ENCODE measurements at regions not wholly inside any gene's neighbourhood (a gene's known extent, or its start where the extent isn't known, plus 50 kb on each side); places are given as distances from the start of the nearest gene placed in this dataset.

DNA sequence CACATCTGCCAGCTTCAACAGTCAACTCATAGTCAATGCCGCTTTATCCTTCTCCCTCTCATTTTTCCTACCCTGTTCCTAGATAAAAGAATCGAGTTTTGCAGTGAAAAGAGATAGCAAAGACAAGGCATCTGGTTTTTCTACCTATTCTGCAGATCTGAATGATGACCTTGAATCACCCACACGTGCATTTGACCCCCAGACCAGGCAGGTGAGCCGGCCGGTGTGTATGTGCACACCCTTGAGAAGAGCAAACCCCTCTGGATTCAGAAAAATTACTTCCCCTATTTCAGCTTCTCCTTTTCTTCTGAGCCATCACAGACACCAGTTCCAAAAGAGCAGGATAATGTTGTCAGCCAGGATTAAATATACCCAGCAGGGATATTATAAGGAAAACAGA lies 115.6 kb upstream of the ST6GAL2 start:
- H3K4me1 ChIP-seq = no peaks in the 10 kb centered on the region
- no peak overlapping the region for H3K4me3 ChIP-seq (ENCODE audit: low read depth, low read length)
- Mint-ChIP-seq H3K27me3 (ENCODE audit: insufficient read depth, unreplicated experiment) (peaks cover 26% of the 10 kb centered on the region), H3K9me3 (ENCODE audit: unreplicated experiment) (no peaks in the 10 kb centered on the region), H3K4me3 (ENCODE audit: unreplicated experiment) (no peak overlapping the region), H3K27ac (ENCODE audit: unreplicated experiment) (no peak overlapping the region), H3K4me1 (ENCODE audit: low read depth, unreplicated experiment) (no peaks in the 10 kb centered on the region), H3K36me3 (ENCODE audit: insufficient read depth, unreplicated experiment) (no peaks in the 10 kb centered on the region)
- no peaks in the 10 kb centered on the region for H3K36me3 ChIP-seq (ENCODE audit: control insufficient read depth, insufficient read depth, low read length)
- no peak for TF ChIP-seq CTCF (IDR thresholded peaks at IDR 0.05; ENCODE audit: insufficient read depth in 1 of 2, low read depth in 1 of 2, low read length in 1 of 2, severe bottlenecking in 1 of 2, unreplicated experiment in 1 of 2)
- H3K27me3 ChIP-seq (replicated peaks; ENCODE audit: control insufficient read depth, insufficient read depth, low read length) = no peaks in the 10 kb centered on the region
- H3K9me3 ChIP-seq = no peaks in the 10 kb centered on the region
- no peak for DNase-seq
- ChIA-PET POLR2A (no interaction called here), CTCF (no interaction called here)
- intact Hi-C loops (cut with micrococcal nuclease; ENCODE audit: unreplicated experiment) = no loop called here
- no TSS peak for BruUV-seq (replicated peaks)

DNA sequence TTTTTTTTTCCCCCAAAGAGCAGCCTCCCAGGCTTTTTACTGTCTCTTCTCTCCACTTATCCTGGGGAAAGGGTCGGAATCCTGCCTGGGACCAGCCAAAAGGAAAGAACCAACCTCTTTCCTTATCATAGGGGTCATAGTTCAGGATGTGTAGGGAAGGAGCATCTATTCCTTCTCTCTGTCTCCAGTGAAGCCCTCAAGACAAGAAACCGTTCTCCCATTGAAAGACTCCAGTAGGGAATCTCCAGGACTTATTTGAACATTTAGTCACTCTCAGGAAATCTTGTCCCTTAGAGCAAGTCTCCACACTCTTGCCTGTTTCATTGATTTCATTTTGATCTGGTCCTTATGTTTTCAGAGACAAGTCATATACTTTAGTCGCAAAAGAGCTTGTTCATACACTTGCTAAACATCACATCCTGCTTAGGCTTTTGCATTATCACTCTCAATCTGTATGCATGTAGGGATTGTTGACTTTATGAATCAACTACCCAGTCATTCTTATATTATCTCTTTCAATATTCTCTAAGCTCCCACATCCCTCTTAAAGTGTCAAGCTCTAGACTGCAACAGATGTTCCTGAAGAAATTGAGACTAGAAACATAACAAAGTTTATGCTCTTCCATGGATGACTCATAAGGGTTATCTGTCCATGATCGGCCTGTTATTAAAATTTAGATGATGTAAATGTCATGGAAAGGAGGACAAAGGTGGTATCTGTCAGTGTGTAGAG lies 116.2 kb upstream of the ST6GAL2 start:
- H3K27me3 Mint-ChIP-seq (ENCODE audit: insufficient read depth, unreplicated experiment) = peaks cover 25% of the 10 kb centered on the region
- ChIA-PET CTCF (no interaction called here), POLR2A (no interaction called here)
- no peak overlapping the region for H3K4me3 ChIP-seq (ENCODE audit: low read depth, low read length)
- no peaks in the 10 kb centered on the region for H3K4me1 ChIP-seq
- intact Hi-C loops (cut with micrococcal nuclease; ENCODE audit: unreplicated experiment) = no loop called here
- no peak overlapping the region for H3K4me3 Mint-ChIP-seq (ENCODE audit: unreplicated experiment)
- no peak overlapping the region for H3K27ac Mint-ChIP-seq (ENCODE audit: unreplicated experiment)
- BruUV-seq (replicated peaks) = no TSS peak
- H3K4me1 Mint-ChIP-seq (ENCODE audit: low read depth, unreplicated experiment) = no peaks in the 10 kb centered on the region
- TF ChIP-seq CTCF (IDR thresholded peaks at IDR 0.05; ENCODE audit: insufficient read depth in 1 of 2, low read depth in 1 of 2, low read length in 1 of 2, severe bottlenecking in 1 of 2, unreplicated experiment in 1 of 2) = no peak
- no peak for DNase-seq
- no peaks in the 10 kb centered on the region for H3K36me3 Mint-ChIP-seq (ENCODE audit: insufficient read depth, unreplicated experiment)
- H3K36me3 ChIP-seq (ENCODE audit: control insufficient read depth, insufficient read depth, low read length) = no peaks in the 10 kb centered on the region
- H3K27me3 ChIP-seq (replicated peaks; ENCODE audit: control insufficient read depth, insufficient read depth, low read length) = no peaks in the 10 kb centered on the region
- H3K9me3 Mint-ChIP-seq (ENCODE audit: unreplicated experiment) = no peaks in the 10 kb centered on the region
- H3K9me3 ChIP-seq = no peaks in the 10 kb centered on the region

- Histone ChIP-seq H3K4me1 (no peaks in the 10 kb centered on the region), H3K9me3 (no peaks in the 10 kb centered on the region), H3K4me3 (ENCODE audit: low read depth, low read length) (no peak overlapping the region), H3K36me3 (ENCODE audit: control insufficient read depth, insufficient read depth, low read length) (no peaks in the 10 kb centered on the region), H3K27me3 (replicated peaks; ENCODE audit: control insufficient read depth, insufficient read depth, low read length) (no peaks in the 10 kb centered on the region)
- ChIA-PET POLR2A (no interaction called here), CTCF (no interaction called here)
- BruUV-seq (replicated peaks) = no TSS peak
- H3K27ac Mint-ChIP-seq (ENCODE audit: unreplicated experiment) = no peak overlapping the region
- no peaks in the 10 kb centered on the region for H3K4me1 Mint-ChIP-seq (ENCODE audit: low read depth, unreplicated experiment)
- no peaks in the 10 kb centered on the region for H3K36me3 Mint-ChIP-seq (ENCODE audit: insufficient read depth, unreplicated experiment)
- intact Hi-C loops (cut with micrococcal nuclease; ENCODE audit: unreplicated experiment) = no loop called here
- no peak for TF ChIP-seq CTCF (IDR thresholded peaks at IDR 0.05; ENCODE audit: insufficient read depth in 1 of 2, low read depth in 1 of 2, low read length in 1 of 2, severe bottlenecking in 1 of 2, unreplicated experiment in 1 of 2)
- no peaks in the 10 kb centered on the region for H3K9me3 Mint-ChIP-seq (ENCODE audit: unreplicated experiment)
- no peak overlapping the region for H3K4me3 Mint-ChIP-seq (ENCODE audit: unreplicated experiment)
- no peak for DNase-seq
- H3K27me3 Mint-ChIP-seq (ENCODE audit: insufficient read depth, unreplicated experiment) = peaks cover 19% of the 10 kb centered on the region
These were observed 116.8 kb upstream of the ST6GAL2 start for GRCh38 chr2:107002735-107003134.
